Uterus (tissue), 2 donors: ENCODE measurements at regions not wholly inside any gene's neighbourhood (a gene's known extent, or its start where the extent isn't known, plus 50 kb on each side); places are given as distances from the start of the nearest gene placed in this dataset.

Source experiments
- CTCF ChIP-seq, 4 experiments: fragments of 200-600 bp in 2 of 4; fragments of 450-650 bp in 2 of 4; sonication (generic) in 2 of 4; IDR thresholded peaks; one replicate each; pipeline ENCODE4 v1.5.1; 2016 to 2019; ENCODE audit warnings: antibody characterized with exemption in 4 of 4, mild to moderate bottlenecking in 2 of 4, moderate library complexity in 1 of 4
- POLR2A ChIP-seq, 2 donors: fragments of 450-650 bp; IDR thresholded peaks; one replicate each; pipeline ENCODE4 v1.6.1; 2016; ENCODE audit warnings: antibody characterized with exemption in 2 of 2, mild to moderate bottlenecking in 1 of 2, moderate library complexity in 1 of 2

GRCh38 chr10:4382811-4383210, 443.2 kb upstream of the AKR1E2 start:
- TF ChIP-seq CTCF (IDR thresholded peaks at IDR 0.05), result no peak
- TF ChIP-seq POLR2A (IDR thresholded peaks at IDR 0.05), result no peak
